LNCaP clone FGC (cell line): ENCODE measurements at regions not wholly inside any gene's neighbourhood (a gene's known extent, or its start where the extent isn't known, plus 50 kb on each side); places are given as distances from the start of the nearest gene placed in this dataset.

Experiments
- DNase-seq: peaks from one replicate; pipeline ENCODE4 v3.0.0-alpha.2; 2011; ENCODE audit warnings: low read depth
- H3K4me3 ChIP-seq: 2 replicates; pipeline ENCODE4 v1.5.1; 2011; ENCODE audit warnings: mild to moderate bottlenecking, low read depth, low read length, control low read depth
- CTCF ChIP-seq: IDR thresholded peaks from 2 replicates; pipeline ENCODE4 v1.5.1; 2012; ENCODE audit warnings: mild to moderate bottlenecking; ENCODE audit not compliant: control insufficient read depth, insufficient read depth; ENCODE audit errors: extremely low read depth

- peak; percentile 56 for TF ChIP-seq CTCF
- no peak overlapping the region for H3K4me3 ChIP-seq
- peak; percentile 49 for DNase-seq
Measured at GRCh38 chr14:30034152-30034551, 106.5 kb upstream of the PRKD1 start.

- no peak for DNase-seq
- H3K4me3 ChIP-seq: no peak overlapping the region
- TF ChIP-seq CTCF: no peak
Measured at GRCh38 chr14:30035361-30035760, 107.7 kb upstream of the PRKD1 start.

- DNase-seq: no peak
- TF ChIP-seq CTCF: no peak
- no peak overlapping the region for H3K4me3 ChIP-seq
Measured at GRCh38 chr14:30045720-30046119, 118.1 kb upstream of the PRKD1 start.

GRCh38 chr14:30053103-30053502 is 125.5 kb upstream of the PRKD1 start:
- DNase-seq: no peak
- no peak for TF ChIP-seq CTCF
- H3K4me3 ChIP-seq: no peak overlapping the region

GRCh38 chr14:30054201-30054600 is 126.6 kb upstream of the PRKD1 start:
- no peak for DNase-seq
- H3K4me3 ChIP-seq: no peak overlapping the region
- TF ChIP-seq CTCF: no peak

GRCh38 chr14:30058401-30058800 is 130.8 kb upstream of the PRKD1 start:
- no peak overlapping the region for H3K4me3 ChIP-seq
- no peak for DNase-seq
- no peak for TF ChIP-seq CTCF

- DNase-seq: no peak
- H3K4me3 ChIP-seq: no peak overlapping the region
- TF ChIP-seq CTCF: no peak
Measured at GRCh38 chr14:30063746-30064145, 136.1 kb upstream of the PRKD1 start.
